ENCODE measurements at regions not wholly inside any gene's neighbourhood (a gene's known extent, or its start where the extent isn't known, plus 50 kb on each side); places are given as distances from the start of the nearest gene placed in this dataset.
"Not testable (repeated sequence)": the region's sequence is repeated elsewhere in the genome, so short reads cannot be mapped to it uniquely, and the experiment has no call there.

- no peak for DNase-seq
Measured at GRCh38 chrX:117458243-117458968, 658.2 kb downstream of the KLHL13 start.

- no peak for DNase-seq
Measured at GRCh38 chrX:117455787-117456186, 660.8 kb downstream of the KLHL13 start.

GRCh38 chrX:117429501-117429900 lies 687.1 kb downstream of the KLHL13 start:
- no peak for DNase-seq

GRCh38 chrX:117407449-117408150 lies 709.0 kb downstream of the KLHL13 start:
- no peak for DNase-seq

- DNase-seq, result no peak
Measured at GRCh38 chrX:117400839-117401238, 715.8 kb downstream of the KLHL13 start.

- DNase-seq, result no peak
Measured at GRCh38 chrX:117400005-117400404, 716.6 kb downstream of the KLHL13 start.

- no peak for DNase-seq
Measured at GRCh38 chrX:117397844-117398243, 718.8 kb downstream of the KLHL13 start.

- DNase-seq, result not testable (repeated sequence)
Measured at GRCh38 chrX:117394506-117395070, 722.0 kb downstream of the KLHL13 start.

GRCh38 chrX:117392360-117392759 lies 724.2 kb downstream of the KLHL13 start:
- not testable (repeated sequence) for DNase-seq

- DNase-seq, result no peak
Measured at GRCh38 chrX:117376460-117376859, 740.1 kb downstream of the KLHL13 start.

- no peak for DNase-seq
Measured at GRCh38 chrX:117335209-117335608, 781.4 kb downstream of the KLHL13 start.

- no peak for DNase-seq
Measured at GRCh38 chrX:117327373-117327772, 789.2 kb downstream of the KLHL13 start.

- DNase-seq, result no peak
Measured at GRCh38 chrX:117325706-117326105, 790.9 kb downstream of the KLHL13 start.

- no peak for DNase-seq
Measured at GRCh38 chrX:117305168-117305766, 811.3 kb downstream of the KLHL13 start.

GRCh38 chrX:117301086-117301485 lies 815.5 kb downstream of the KLHL13 start:
- DNase-seq, result no peak

- DNase-seq, result no peak
Measured at GRCh38 chrX:117291760-117292159, 824.9 kb downstream of the KLHL13 start.

GRCh38 chrX:117274965-117275364 lies 812.2 kb upstream of the CT83 start:
- no peak for DNase-seq
